NCI-H1092 treated with DMSO at 0.1 percent for 48 hours (cell line): ENCODE measurements at regions not wholly inside any gene's neighbourhood (a gene's known extent, or its start where the extent isn't known, plus 50 kb on each side); places are given as distances from the start of the nearest gene placed in this dataset.

Experiments used
- DNase-seq: peaks from one replicate; lab custom pipeline; 2025; lab: John Stamatoyannopoulos, UW

GRCh38 chr6:167674486-167674885 lies 152.2 kb upstream of the AFDN start:
- DNase-seq: no peak

- DNase-seq: no peak
Observed at GRCh38 chr6:167676000-167676665, 150.6 kb upstream of the AFDN start.

GRCh38 chr6:167676666-167677421 lies 149.9 kb upstream of the AFDN start:
- no peak for DNase-seq

- DNase-seq: no peak
Observed at GRCh38 chr6:167677422-167677789, 149.3 kb upstream of the AFDN start.

- peak; percentile 47 for DNase-seq
Observed at GRCh38 chr6:167678102-167679101, 148.3 kb upstream of the AFDN start.

GRCh38 chr6:167679122-167679736 lies 147.5 kb upstream of the AFDN start:
- no peak for DNase-seq

- DNase-seq: no peak
Observed at GRCh38 chr6:167679790-167680604, 146.7 kb upstream of the AFDN start.

GRCh38 chr6:167680605-167681149 lies 146.0 kb upstream of the AFDN start:
- no peak for DNase-seq

GRCh38 chr6:167682125-167682524 lies 144.6 kb upstream of the AFDN start:
- no peak for DNase-seq

GRCh38 chr6:167682546-167683027 lies 144.1 kb upstream of the AFDN start:
- DNase-seq: no peak

- no peak for DNase-seq
Observed at GRCh38 chr6:167683028-167683862, 143.5 kb upstream of the AFDN start.

GRCh38 chr6:167684276-167685104 lies 142.2 kb upstream of the AFDN start:
- DNase-seq: peak; percentile 49

GRCh38 chr6:167685654-167686053 lies 141.1 kb upstream of the AFDN start:
- no peak for DNase-seq

- DNase-seq: no peak
Observed at GRCh38 chr6:167686204-167686893, 140.4 kb upstream of the AFDN start.

- no peak for DNase-seq
Observed at GRCh38 chr6:167687116-167687725, 139.5 kb upstream of the AFDN start.

GRCh38 chr6:167688123-167688522 lies 138.6 kb upstream of the AFDN start:
- no peak for DNase-seq

- DNase-seq: no peak
Observed at GRCh38 chr6:167689278-167689677, 137.4 kb upstream of the AFDN start.

GRCh38 chr6:167689751-167690150 lies 137.0 kb upstream of the AFDN start:
- DNase-seq: no peak
